Suppressor macrophage treated with lipopolysaccharide for 4 hours (primary cell): ENCODE measurements at regions not wholly inside any gene's neighbourhood (a gene's known extent, or its start where the extent isn't known, plus 50 kb on each side); places are given as distances from the start of the nearest gene placed in this dataset.
A peak's percentile ranks its signal among the peaks of the same experiment; 100 is the strongest.
"Not testable (repeated sequence)": the region's sequence is repeated elsewhere in the genome, so short reads cannot be mapped to it uniquely, and the experiment has no call there.

Source experiments
- DNase-seq: peaks from one replicate; pipeline ENCODE4 v3.0.0-alpha.2; 2020

GRCh38 chr2:150812664-150813367 is 325.3 kb upstream of the RND3 start:
- DNase-seq, result no peak

GRCh38 chr2:150812066-150812465 is 324.6 kb upstream of the RND3 start:
- no peak for DNase-seq

GRCh38 chr2:150811259-150811855 is 323.9 kb upstream of the RND3 start:
- peak; percentile 37 for DNase-seq

- no peak for DNase-seq
These were observed 321.6 kb upstream of the RND3 start for GRCh38 chr2:150809103-150809502.

GRCh38 chr2:150806336-150806735 is 318.9 kb upstream of the RND3 start:
- no peak for DNase-seq

- no peak for DNase-seq
These were observed 316.4 kb upstream of the RND3 start for GRCh38 chr2:150803689-150804398.

GRCh38 chr2:150802635-150803034 is 315.2 kb upstream of the RND3 start:
- DNase-seq, result no peak

- not testable (repeated sequence) for DNase-seq
These were observed 308.8 kb upstream of the RND3 start for GRCh38 chr2:150796236-150796635.

GRCh38 chr2:150792780-150793300 is 305.4 kb upstream of the RND3 start:
- DNase-seq, result no peak

GRCh38 chr2:150791567-150791966 is 304.1 kb upstream of the RND3 start:
- no peak for DNase-seq

GRCh38 chr2:150789376-150789905 is 302.0 kb upstream of the RND3 start:
- no peak for DNase-seq

GRCh38 chr2:150788426-150789140 is 301.1 kb upstream of the RND3 start:
- DNase-seq, result no peak

GRCh38 chr2:150787353-150788093 is 300.1 kb upstream of the RND3 start:
- no peak for DNase-seq

- no peak for DNase-seq
These were observed 296.9 kb upstream of the RND3 start for GRCh38 chr2:150784389-150784788.

GRCh38 chr2:150783896-150784295 is 296.4 kb upstream of the RND3 start:
- no peak for DNase-seq

- no peak for DNase-seq
These were observed 295.5 kb upstream of the RND3 start for GRCh38 chr2:150783015-150783414.

GRCh38 chr2:150782613-150783012 is 295.1 kb upstream of the RND3 start:
- DNase-seq, result no peak

- DNase-seq, result no peak
These were observed 293.7 kb upstream of the RND3 start for GRCh38 chr2:150781142-150781541.

GRCh38 chr2:150778828-150779227 is 291.4 kb upstream of the RND3 start:
- no peak for DNase-seq

GRCh38 chr2:150769421-150769820 is 282.0 kb upstream of the RND3 start:
- no peak for DNase-seq

- no peak for DNase-seq
These were observed 280.7 kb upstream of the RND3 start for GRCh38 chr2:150767991-150768746.
